ENCODE measurements at regions not wholly inside any gene's neighbourhood (a gene's known extent, or its start where the extent isn't known, plus 50 kb on each side); places are given as distances from the start of the nearest gene placed in this dataset.

GRCh38 chr13:74765955-74766354 is 631.8 kb upstream of the KLF12 start:
- Histone ChIP-seq H3K4me1 (ENCODE audit: low read depth, poor library complexity, severe bottlenecking) (no peaks in the 10 kb centered on the region), H3K36me3 (ENCODE audit: insufficient read depth) (no peaks in the 10 kb centered on the region), H2AFZ (ENCODE audit: low read depth) (no peak overlapping the region), H3K27ac (no peak overlapping the region), H3K27me3 (ENCODE audit: insufficient read depth, low read depth) (no peaks in the 10 kb centered on the region), H4K20me1 (ENCODE audit: insufficient read depth) (no peaks in the 10 kb centered on the region), H3K4me2 (no peak overlapping the region), H3K4me3 (IDR thresholded peaks at IDR 0.05; ENCODE audit: insufficient read depth, low read depth, low read length) (no peak overlapping the region), H3K9ac (no peak overlapping the region), H3K79me2 (ENCODE audit: insufficient read depth, low read depth) (no peaks in the 10 kb centered on the region)
- TF ChIP-seq CTCF (conservative IDR thresholded peaks at IDR 0.05; ENCODE audit: low read depth, low read length), result no peak

- no peaks in the 10 kb centered on the region for H4K20me1 ChIP-seq (ENCODE audit: insufficient read depth)
- no peaks in the 10 kb centered on the region for H3K27me3 ChIP-seq (ENCODE audit: insufficient read depth, low read depth)
- H3K4me3 ChIP-seq (IDR thresholded peaks at IDR 0.05; ENCODE audit: insufficient read depth, low read depth, low read length), result no peak overlapping the region
- no peak overlapping the region for H3K9ac ChIP-seq
- no peaks in the 10 kb centered on the region for H3K4me1 ChIP-seq (ENCODE audit: low read depth, poor library complexity, severe bottlenecking)
- H3K36me3 ChIP-seq (ENCODE audit: insufficient read depth), result no peaks in the 10 kb centered on the region
- H3K79me2 ChIP-seq (ENCODE audit: insufficient read depth, low read depth), result no peaks in the 10 kb centered on the region
- H2AFZ ChIP-seq (ENCODE audit: low read depth), result no peak overlapping the region
- H3K27ac ChIP-seq, result no peak overlapping the region
- no peak for TF ChIP-seq CTCF (conservative IDR thresholded peaks at IDR 0.05; ENCODE audit: low read depth, low read length)
- H3K4me2 ChIP-seq, result no peak overlapping the region
Measured at GRCh38 chr13:74761801-74762757, 627.9 kb upstream of the KLF12 start.

GRCh38 chr13:74758188-74758587 is 624.0 kb upstream of the KLF12 start:
- Histone ChIP-seq H3K4me2 (no peak overlapping the region), H3K9ac (no peak overlapping the region), H3K36me3 (ENCODE audit: insufficient read depth) (no peaks in the 10 kb centered on the region), H2AFZ (ENCODE audit: low read depth) (no peak overlapping the region), H3K27me3 (ENCODE audit: insufficient read depth, low read depth) (no peaks in the 10 kb centered on the region), H3K4me3 (IDR thresholded peaks at IDR 0.05; ENCODE audit: insufficient read depth, low read depth, low read length) (no peak overlapping the region), H4K20me1 (ENCODE audit: insufficient read depth) (no peaks in the 10 kb centered on the region), H3K79me2 (ENCODE audit: insufficient read depth, low read depth) (no peaks in the 10 kb centered on the region), H3K27ac (no peak overlapping the region), H3K4me1 (ENCODE audit: low read depth, poor library complexity, severe bottlenecking) (no peaks in the 10 kb centered on the region)
- TF ChIP-seq CTCF (conservative IDR thresholded peaks at IDR 0.05; ENCODE audit: low read depth, low read length), result no peak

DNA sequence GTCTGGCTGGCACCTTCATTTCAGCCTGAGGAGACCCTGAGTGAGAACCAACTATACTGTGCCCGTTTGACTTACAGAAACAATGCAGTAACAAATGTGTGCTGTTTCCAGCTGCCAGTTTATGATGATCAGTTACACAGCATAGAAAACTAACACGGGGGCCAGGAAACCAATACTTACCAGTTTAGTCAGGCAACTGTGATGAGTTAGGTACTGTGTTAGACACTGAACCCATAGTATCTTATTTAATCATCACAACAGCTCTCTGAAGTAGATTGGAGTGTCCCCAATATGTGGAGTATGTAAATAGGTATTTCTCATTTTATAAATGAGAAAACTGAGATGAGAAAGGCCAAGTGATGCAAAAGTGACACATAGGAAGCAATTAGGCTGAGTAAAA is 620.9 kb upstream of the KLF12 start:
- Histone ChIP-seq H3K4me1 (ENCODE audit: low read depth, poor library complexity, severe bottlenecking) (no peaks in the 10 kb centered on the region), H3K4me3 (IDR thresholded peaks at IDR 0.05; ENCODE audit: insufficient read depth, low read depth, low read length) (no peak overlapping the region), H3K36me3 (ENCODE audit: insufficient read depth) (no peaks in the 10 kb centered on the region), H3K79me2 (ENCODE audit: insufficient read depth, low read depth) (no peaks in the 10 kb centered on the region), H3K27me3 (ENCODE audit: insufficient read depth, low read depth) (no peaks in the 10 kb centered on the region), H4K20me1 (ENCODE audit: insufficient read depth) (no peaks in the 10 kb centered on the region), H3K4me2 (no peak overlapping the region), H3K27ac (no peak overlapping the region), H3K9ac (no peak overlapping the region), H2AFZ (ENCODE audit: low read depth) (no peak overlapping the region)
- TF ChIP-seq CTCF (conservative IDR thresholded peaks at IDR 0.05; ENCODE audit: low read depth, low read length), result no peak

All from KMS-11 (cell line).